ENCODE measurements at regions not wholly inside any gene's neighbourhood (a gene's known extent, or its start where the extent isn't known, plus 50 kb on each side); places are given as distances from the start of the nearest gene placed in this dataset.

- Histone ChIP-seq H3K9ac (ENCODE audit: low read length in 3 of 3) (no peak overlapping the region), H3K4me1 (ENCODE audit: control insufficient read depth in 2 of 3, insufficient read depth in 2 of 3, low read depth in 1 of 3, low read length in 3 of 3) (no peaks in the 10 kb centered on the region), H3K9me3 (ENCODE audit: control insufficient read depth in 2 of 3, insufficient read depth in 1 of 3, low read length in 3 of 3) (no peaks in the 10 kb centered on the region), H3K27me3 (ENCODE audit: control insufficient read depth, insufficient read depth, low read length) (no peaks in the 10 kb centered on the region), H3K36me3 (ENCODE audit: control insufficient read depth in 2 of 3, insufficient read depth in 3 of 3, low read length in 3 of 3) (no peaks in the 10 kb centered on the region), H3K4me3 (ENCODE audit: low read length in 3 of 3) (no peak overlapping the region), H3K27ac (ENCODE audit: low read depth in 2 of 2, low read length in 2 of 2) (no peak overlapping the region)
- TF ChIP-seq CTCF (IDR thresholded peaks at IDR 0.05; ENCODE audit: borderline replicate concordance, extremely low read depth, insufficient read depth), result no peak
- FAIRE-seq (no peak), DNase-seq (no peak)
- intact Hi-C loops (cut with DNase I), result no loop called here
Measured at GRCh38 chr5:4523038-4523437, 617.1 kb upstream of the ADAMTS16 start.

GRCh38 chr5:4531756-4532704, 608.1 kb upstream of the ADAMTS16 start:
- H3K27ac ChIP-seq (ENCODE audit: low read depth in 2 of 2, low read length in 2 of 2), result no peak overlapping the region
- no peak overlapping the region for H3K9ac ChIP-seq (ENCODE audit: low read length in 3 of 3)
- no peaks in the 10 kb centered on the region for H3K9me3 ChIP-seq (ENCODE audit: control insufficient read depth in 2 of 3, insufficient read depth in 1 of 3, low read length in 3 of 3)
- intact Hi-C loops (cut with DNase I), result no loop called here
- no peaks in the 10 kb centered on the region for H3K4me1 ChIP-seq (ENCODE audit: control insufficient read depth in 2 of 3, insufficient read depth in 2 of 3, low read depth in 1 of 3, low read length in 3 of 3)
- FAIRE-seq, result no peak
- DNase-seq, result no peak
- no peak overlapping the region for H3K4me3 ChIP-seq (ENCODE audit: low read length in 3 of 3)
- H3K36me3 ChIP-seq (ENCODE audit: control insufficient read depth in 2 of 3, insufficient read depth in 3 of 3, low read length in 3 of 3), result no peaks in the 10 kb centered on the region
- no peaks in the 10 kb centered on the region for H3K27me3 ChIP-seq (ENCODE audit: control insufficient read depth, insufficient read depth, low read length)
- no peak for TF ChIP-seq CTCF (IDR thresholded peaks at IDR 0.05; ENCODE audit: borderline replicate concordance, extremely low read depth, insufficient read depth)

- FAIRE-seq, result no peak
- Histone ChIP-seq H3K9me3 (ENCODE audit: control insufficient read depth in 2 of 3, insufficient read depth in 1 of 3, low read length in 3 of 3) (no peaks in the 10 kb centered on the region), H3K9ac (ENCODE audit: low read length in 3 of 3) (no peak overlapping the region), H3K36me3 (ENCODE audit: control insufficient read depth in 2 of 3, insufficient read depth in 3 of 3, low read length in 3 of 3) (no peaks in the 10 kb centered on the region), H3K27ac (ENCODE audit: low read depth in 2 of 2, low read length in 2 of 2) (no peak overlapping the region), H3K27me3 (ENCODE audit: control insufficient read depth, insufficient read depth, low read length) (no peaks in the 10 kb centered on the region), H3K4me1 (ENCODE audit: control insufficient read depth in 2 of 3, insufficient read depth in 2 of 3, low read depth in 1 of 3, low read length in 3 of 3) (no peaks in the 10 kb centered on the region), H3K4me3 (ENCODE audit: low read length in 3 of 3) (no peak overlapping the region)
- DNase-seq, result no peak
- no peak for TF ChIP-seq CTCF (IDR thresholded peaks at IDR 0.05; ENCODE audit: borderline replicate concordance, extremely low read depth, insufficient read depth)
- intact Hi-C loops (cut with DNase I), result no loop called here
Measured at GRCh38 chr5:4532705-4533080, 607.4 kb upstream of the ADAMTS16 start.

Measured in kidney (tissue), 13 donors.